ENCODE measurements at regions not wholly inside any gene's neighbourhood (a gene's known extent, or its start where the extent isn't known, plus 50 kb on each side); places are given as distances from the start of the nearest gene placed in this dataset.

DNA sequence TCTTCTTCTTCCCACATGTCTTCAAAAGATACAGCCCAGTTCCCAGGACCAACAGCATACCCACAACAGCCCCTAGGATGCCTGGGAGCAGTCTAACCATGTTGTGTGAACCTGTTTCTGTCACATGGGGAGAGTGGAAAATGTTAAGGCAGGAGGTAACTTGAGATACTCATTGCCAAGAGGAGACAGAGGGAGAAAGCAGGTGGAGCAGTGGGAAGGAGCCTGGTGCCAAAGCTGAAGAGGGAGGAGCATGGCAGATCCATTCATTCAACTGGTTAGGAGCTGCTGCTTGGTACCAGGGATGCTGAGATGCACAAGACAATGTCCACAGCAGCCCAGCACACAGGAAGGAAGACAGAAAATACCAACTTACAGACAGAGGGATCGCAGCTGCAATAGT, 149.8 kb upstream of the ETV3 start:
- DNase-seq (ENCODE audit: low read depth), result no peak
- TF ChIP-seq, protein P1, sequence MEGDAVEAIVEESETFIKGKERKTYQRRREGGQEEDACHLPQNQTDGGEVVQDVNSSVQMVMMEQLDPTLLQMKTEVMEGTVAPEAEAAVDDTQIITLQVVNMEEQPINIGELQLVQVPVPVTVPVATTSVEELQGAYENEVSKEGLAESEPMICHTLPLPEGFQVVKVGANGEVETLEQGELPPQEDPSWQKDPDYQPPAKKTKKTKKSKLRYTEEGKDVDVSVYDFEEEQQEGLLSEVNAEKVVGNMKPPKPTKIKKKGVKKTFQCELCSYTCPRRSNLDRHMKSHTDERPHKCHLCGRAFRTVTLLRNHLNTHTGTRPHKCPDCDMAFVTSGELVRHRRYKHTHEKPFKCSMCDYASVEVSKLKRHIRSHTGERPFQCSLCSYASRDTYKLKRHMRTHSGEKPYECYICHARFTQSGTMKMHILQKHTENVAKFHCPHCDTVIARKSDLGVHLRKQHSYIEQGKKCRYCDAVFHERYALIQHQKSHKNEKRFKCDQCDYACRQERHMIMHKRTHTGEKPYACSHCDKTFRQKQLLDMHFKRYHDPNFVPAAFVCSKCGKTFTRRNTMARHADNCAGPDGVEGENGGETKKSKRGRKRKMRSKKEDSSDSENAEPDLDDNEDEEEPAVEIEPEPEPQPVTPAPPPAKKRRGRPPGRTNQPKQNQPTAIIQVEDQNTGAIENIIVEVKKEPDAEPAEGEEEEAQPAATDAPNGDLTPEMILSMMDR (IDR thresholded peaks at IDR 0.05; ENCODE audit: low read depth, low read length, missing control alignments), result no peak
- H3K4me3 ChIP-seq (ENCODE audit: low read depth, low read length), result no peak overlapping the region

DNA sequence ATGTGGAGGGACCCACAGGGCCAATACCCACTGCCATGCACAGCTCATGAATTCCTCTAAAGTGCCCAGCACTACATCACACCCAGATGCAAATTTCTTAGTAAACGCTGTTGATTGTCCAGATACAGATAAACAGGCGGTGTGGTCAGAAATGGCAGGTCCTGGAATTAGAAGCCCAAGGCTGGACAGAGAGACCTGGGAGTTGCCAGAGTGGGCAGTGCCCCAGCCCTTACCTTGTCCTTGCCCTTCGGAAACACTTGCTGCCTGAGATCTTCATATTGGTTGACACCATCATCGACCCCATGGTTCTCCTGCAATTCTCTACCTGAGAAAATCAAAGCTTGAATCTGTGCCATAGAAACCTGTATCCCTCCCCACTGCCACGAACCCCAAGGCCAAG, 149.3 kb upstream of the ETV3 start:
- TF ChIP-seq, protein P1 (IDR thresholded peaks at IDR 0.05; ENCODE audit: low read depth, low read length, missing control alignments), result no peak
- DNase-seq (ENCODE audit: low read depth), result no peak
- no peak overlapping the region for H3K4me3 ChIP-seq (ENCODE audit: low read depth, low read length)

DNA sequence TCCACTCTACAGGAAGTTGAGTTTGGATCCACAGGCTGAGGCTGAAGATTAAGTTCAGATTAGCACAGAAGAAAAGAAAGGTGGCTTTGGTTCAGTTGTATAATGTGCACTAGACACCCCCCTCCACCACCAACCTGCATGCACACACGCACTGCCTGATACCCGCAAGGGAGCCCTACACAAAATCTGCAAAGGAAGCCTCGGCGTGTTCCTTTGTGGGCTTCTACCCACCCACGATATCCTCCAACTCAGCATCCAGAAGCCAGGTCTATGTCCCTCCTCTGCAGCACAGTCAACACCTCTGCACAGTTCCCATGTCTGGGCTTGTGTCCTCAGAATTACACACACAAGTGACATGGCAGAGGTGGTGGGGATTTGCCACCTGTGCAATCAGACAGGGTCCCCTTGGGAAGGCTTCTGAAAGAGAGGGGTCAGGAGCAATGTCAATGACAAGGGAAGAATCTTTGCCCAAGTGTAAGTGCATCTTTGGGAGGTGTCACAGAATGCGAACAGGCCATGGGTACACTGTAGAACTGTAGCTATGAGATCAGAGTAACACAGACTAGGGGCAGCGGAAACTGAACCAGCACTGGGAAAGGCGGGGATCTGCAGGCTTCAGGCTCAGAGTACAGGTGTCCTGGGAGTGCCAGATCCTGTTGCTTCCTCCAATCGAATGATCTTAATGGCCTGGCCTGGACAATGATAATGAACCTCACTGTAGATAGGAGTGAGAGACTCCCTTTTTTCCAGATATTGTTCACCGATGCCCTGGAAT, 148.6 kb upstream of the ETV3 start:
- no peak overlapping the region for H3K4me3 ChIP-seq (ENCODE audit: low read depth, low read length)
- TF ChIP-seq, protein P1 (IDR thresholded peaks at IDR 0.05; ENCODE audit: low read depth, low read length, missing control alignments), result no peak
- no peak for DNase-seq (ENCODE audit: low read depth)

DNA sequence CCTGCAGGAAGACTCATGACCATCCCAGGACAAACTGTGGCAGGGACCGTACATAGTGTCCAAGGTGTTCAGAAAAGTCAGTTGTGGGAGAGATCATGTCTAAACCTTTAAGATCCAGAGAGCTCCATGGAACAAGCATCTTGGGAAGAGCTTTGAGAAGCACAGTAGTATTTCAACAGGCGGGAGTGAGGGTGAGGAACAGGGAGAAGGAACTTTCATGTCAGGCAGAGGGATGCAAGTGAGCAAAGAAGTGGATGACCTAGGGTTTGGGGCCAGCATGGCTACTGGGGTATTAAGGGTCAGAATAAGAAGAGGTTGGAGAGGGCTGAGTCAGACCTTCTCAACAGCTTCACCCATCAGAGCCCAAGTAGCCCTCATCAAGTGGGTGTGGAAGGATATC, 147.9 kb upstream of the ETV3 start:
- H3K4me3 ChIP-seq (ENCODE audit: low read depth, low read length), result no peak overlapping the region
- TF ChIP-seq, protein P1 (IDR thresholded peaks at IDR 0.05; ENCODE audit: low read depth, low read length, missing control alignments), result no peak
- no peak for DNase-seq (ENCODE audit: low read depth)

DNA sequence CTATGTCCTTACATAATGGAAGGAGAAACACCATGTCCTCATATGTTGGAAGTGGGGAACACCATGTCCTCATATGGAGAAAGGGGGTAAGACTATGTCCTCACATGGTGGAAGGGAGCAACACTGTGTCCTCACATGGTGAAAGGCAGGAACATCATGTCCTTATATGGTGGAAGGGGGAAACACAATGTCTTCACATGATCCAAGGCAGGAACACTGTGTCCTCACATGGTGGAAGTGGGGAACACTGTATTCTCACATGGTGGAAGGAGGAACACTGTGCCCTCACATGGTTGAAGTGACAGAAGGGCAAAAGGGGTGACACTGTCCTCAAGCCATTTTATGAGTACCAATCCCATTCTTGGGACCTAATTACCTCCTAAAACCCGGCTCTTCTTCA, 146.3 kb upstream of the ETV3 start:
- TF ChIP-seq, protein P1 (IDR thresholded peaks at IDR 0.05; ENCODE audit: low read depth, low read length, missing control alignments), result no peak
- DNase-seq (ENCODE audit: low read depth), result no peak

DNA sequence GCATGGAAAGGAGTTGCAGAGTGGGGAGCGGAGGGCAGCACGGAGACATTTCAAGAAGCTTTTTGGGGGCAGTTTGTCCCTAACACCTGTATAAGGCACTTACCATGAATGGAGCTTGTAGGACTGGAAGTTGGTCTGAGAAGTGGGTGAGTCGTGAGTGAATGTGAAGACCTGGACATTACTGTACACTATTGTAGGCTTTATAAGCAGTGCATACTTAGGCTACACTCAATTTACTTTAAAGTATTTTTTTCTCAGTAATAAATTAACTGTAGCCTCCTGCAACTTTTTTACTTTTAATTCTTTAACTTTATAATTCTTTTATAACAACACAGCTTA, 141.6 kb upstream of the ETV3 start:
- TF ChIP-seq, protein P1 (IDR thresholded peaks at IDR 0.05; ENCODE audit: low read depth, low read length, missing control alignments), result no peak

More for the DNA sequence above, 146.3 kb upstream of the ETV3 start:
- no peak overlapping the region for H3K4me3 ChIP-seq (ENCODE audit: low read depth, low read length)

More for the DNA sequence above, 141.6 kb upstream of the ETV3 start:
- no peak overlapping the region for H3K4me3 ChIP-seq (ENCODE audit: low read depth, low read length)
- no peak for DNase-seq (ENCODE audit: low read depth)
